CD8-positive, alpha-beta memory T cell (primary cell): ENCODE measurements at regions not wholly inside any gene's neighbourhood (a gene's known extent, or its start where the extent isn't known, plus 50 kb on each side); places are given as distances from the start of the nearest gene placed in this dataset.
A peak's percentile ranks its signal among the peaks of the same experiment; 100 is the strongest.
"Not testable (repeated sequence)": the region's sequence is repeated elsewhere in the genome, so short reads cannot be mapped to it uniquely, and the experiment has no call there.

Experiments used
- CTCF ChIA-PET: fragments of 350-600 bp; sonication (Branson Sonifier 250); formaldehyde crosslinking; loops from one replicate; lab custom pipeline; 2021; ENCODE audit warnings: antibody characterized with exemption; lab: Charles Lee
- POLR2A ChIA-PET: fragments of 350-600 bp; sonication (Branson Sonifier 250); formaldehyde crosslinking; loops from one replicate; lab custom pipeline; 2021; ENCODE audit warnings: antibody characterized with exemption; lab: Charles Lee
- DNase-seq, 5 donors: peaks; one replicate each; pipeline versions ENCODE4 v3.0.0 to v3.0.0-alpha.2; 2020 to 2022; ENCODE audit warnings: mixed read lengths in 1 of 5
- H3K27ac ChIP-seq: one replicate; pipeline ENCODE4 v1.7.0; 2013; ENCODE audit warnings: low read depth, mild to moderate bottlenecking, low read length, moderate library complexity
- H3K27me3 ChIP-seq: 2 replicates; pipeline ENCODE4 v1.7.0; 2013; ENCODE audit warnings: low read length, mild to moderate bottlenecking; ENCODE audit not compliant: insufficient read depth, poor library complexity, severe bottlenecking
- H3K36me3 ChIP-seq: 2 replicates; pipeline ENCODE4 v1.7.0; 2013; ENCODE audit warnings: mild to moderate bottlenecking, low read length, moderate library complexity; ENCODE audit not compliant: insufficient read depth
- H3K4me1 ChIP-seq: 2 replicates; pipeline ENCODE4 v1.7.0; 2013; ENCODE audit warnings: mild to moderate bottlenecking, low read length, moderate library complexity; ENCODE audit not compliant: insufficient read depth
- H3K4me3 ChIP-seq: 2 replicates; pipeline ENCODE4 v1.7.0; 2013; ENCODE audit warnings: mild to moderate bottlenecking, low read length
- H3K9me3 ChIP-seq: 2 replicates; pipeline ENCODE4 v1.7.0; 2013; ENCODE audit warnings: mild to moderate bottlenecking, low read length
- H3K27ac Mint-ChIP-seq, 8 donors: one replicate each; pipeline ENCODE4 v1.8.0; 2020 to 2021; ENCODE audit warnings: mixed read lengths in 8 of 8, mild to moderate bottlenecking in 6 of 8, inconsistent platforms in 3 of 8, moderate library complexity in 3 of 8
- H3K27me3 Mint-ChIP-seq, 2 donors: one replicate each; pipeline ENCODE4 v1.8.0; 2020 to 2021; ENCODE audit warnings: mixed read lengths in 2 of 2, mild to moderate bottlenecking in 1 of 2, moderate library complexity in 1 of 2
- H3K36me3 Mint-ChIP-seq, 3 donors: one replicate each; pipeline ENCODE4 v1.8.0; 2020 to 2021; ENCODE audit warnings: mixed read lengths in 3 of 3, inconsistent platforms in 1 of 3, mild to moderate bottlenecking in 1 of 3
- H3K4me1 Mint-ChIP-seq, 3 donors: one replicate each; pipeline ENCODE4 v1.8.0; 2020 to 2021; ENCODE audit warnings: mixed read lengths in 3 of 3, inconsistent platforms in 1 of 3, mild to moderate bottlenecking in 1 of 3
- H3K4me3 Mint-ChIP-seq, 7 donors: one replicate each; pipeline ENCODE4 v1.8.0; 2020 to 2021; ENCODE audit warnings: mixed read lengths in 7 of 7, mild to moderate bottlenecking in 6 of 7, moderate library complexity in 4 of 7, inconsistent platforms in 2 of 7
- H3K9me3 Mint-ChIP-seq, 5 donors: one replicate each; pipeline ENCODE4 v1.8.0; 2020 to 2022; ENCODE audit warnings: mixed read lengths in 5 of 5, mild to moderate bottlenecking in 3 of 5, moderate library complexity in 2 of 5, inconsistent platforms in 1 of 5

DNA sequence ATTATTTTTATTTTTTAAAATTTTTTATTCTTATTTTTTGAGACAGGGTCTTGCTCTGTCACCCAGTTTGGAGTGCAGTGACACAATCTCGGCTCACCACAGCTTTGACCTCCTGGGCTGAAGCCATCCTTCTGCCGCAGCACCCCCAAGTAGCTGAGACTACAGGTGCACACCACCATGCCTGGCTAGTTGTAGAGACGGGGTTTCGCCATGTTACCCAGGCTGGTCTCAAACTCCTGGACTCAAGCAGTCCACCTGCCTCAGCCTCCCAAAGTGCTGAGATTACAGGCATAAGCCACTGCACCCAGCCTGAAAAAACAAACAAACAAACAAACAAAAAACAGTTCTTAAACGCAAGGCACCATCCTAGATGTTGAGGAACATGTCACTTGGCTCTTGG, 66.5 kb downstream of the SOD2 start:
- CTCF ChIA-PET, H3K27ac Mint-ChIP-seq, H3K4me3 Mint-ChIP-seq, H3K9me3 Mint-ChIP-seq, H3K27me3 Mint-ChIP-seq, H3K4me1 Mint-ChIP-seq, POLR2A ChIA-PET, H3K4me3 ChIP-seq, H3K27ac ChIP-seq, H3K4me1 ChIP-seq, H3K27me3 ChIP-seq, H3K9me3 ChIP-seq, H3K36me3 ChIP-seq, DNase-seq: not testable (repeated sequence)
- peaks cover 0 to 11% (median 4%) of the 10 kb centered on the region in 3 donors for H3K36me3 Mint-ChIP-seq

DNA sequence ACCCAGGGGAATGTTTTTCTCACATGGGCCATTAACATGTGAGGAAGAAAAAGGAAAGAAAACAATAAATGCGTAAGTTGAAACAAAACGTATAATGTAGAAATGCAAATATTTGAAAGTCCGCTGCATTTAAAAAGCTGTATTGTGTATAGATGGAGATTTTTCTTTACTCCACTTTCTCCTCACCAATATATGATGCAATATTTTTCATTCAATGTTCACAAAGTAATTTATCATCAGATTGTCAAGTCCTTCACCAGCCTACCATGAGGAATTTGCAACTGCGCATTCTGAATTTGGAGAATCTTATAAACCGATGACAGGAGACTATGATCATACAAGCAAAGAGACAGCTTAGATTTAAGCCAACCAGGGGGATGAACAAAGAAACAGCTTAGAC, 69.9 kb downstream of the SOD2 start:
- Mint-ChIP-seq H3K27me3 (peaks cover 0 to 14% of the 10 kb centered on the region in 2 donors), H3K9me3 (peaks cover 2 to 17% (median 7%) of the 10 kb centered on the region in 5 donors), H3K27ac (no peak overlapping the region), H3K36me3 (peaks cover 0 to 13% (median 3%) of the 10 kb centered on the region in 3 donors), H3K4me3 (no peak overlapping the region), H3K4me1 (no peaks in the 10 kb centered on the region)
- no peak overlapping the region for H3K4me3 ChIP-seq
- no peak for DNase-seq
- no peaks in the 10 kb centered on the region for H3K36me3 ChIP-seq
- H3K9me3 ChIP-seq: no peaks in the 10 kb centered on the region
- no peaks in the 10 kb centered on the region for H3K4me1 ChIP-seq
- ChIA-PET CTCF (no interaction called here), POLR2A (no interaction called here)
- no peak overlapping the region for H3K27ac ChIP-seq
- no peaks in the 10 kb centered on the region for H3K27me3 ChIP-seq

DNA sequence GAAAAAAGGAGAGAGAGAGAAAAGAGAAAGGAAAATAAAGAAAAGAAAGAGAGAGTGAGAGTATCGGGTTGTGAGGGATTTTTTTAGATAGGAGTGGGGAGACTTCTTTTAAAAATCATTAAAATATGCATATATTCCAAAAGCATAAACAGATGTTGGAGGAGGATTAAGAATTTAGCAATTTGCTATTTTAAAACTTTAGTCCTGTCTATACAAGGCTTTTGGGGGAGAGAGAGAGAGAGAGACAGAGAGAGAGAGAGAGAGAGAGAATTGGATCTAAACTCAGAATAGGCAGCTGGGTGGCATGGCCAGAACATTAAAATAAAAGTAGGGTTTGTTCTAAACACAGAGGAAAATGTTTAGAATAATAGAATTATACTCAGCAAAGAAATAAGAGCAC, 72.1 kb downstream of the SOD2 start:
- H3K4me3 Mint-ChIP-seq: no peak overlapping the region
- Histone ChIP-seq H3K27me3 (no peaks in the 10 kb centered on the region), H3K4me1 (no peaks in the 10 kb centered on the region), H3K36me3 (no peaks in the 10 kb centered on the region), H3K27ac (no peak overlapping the region), H3K4me3 (no peak overlapping the region), H3K9me3 (no peaks in the 10 kb centered on the region)
- POLR2A ChIA-PET: no interaction called here
- peaks cover 0 to 16% of the 10 kb centered on the region in 2 donors for H3K27me3 Mint-ChIP-seq
- CTCF ChIA-PET: no interaction called here
- H3K27ac Mint-ChIP-seq: peak overlapping the region in 1 of 8 donors; percentile 14
- H3K9me3 Mint-ChIP-seq: peaks cover 24 to 39% (median 29%) of the 10 kb centered on the region in 5 donors
- no peak for DNase-seq
- no peaks in the 10 kb centered on the region for H3K4me1 Mint-ChIP-seq
- H3K36me3 Mint-ChIP-seq: peaks cover 3 to 35% (median 14%) of the 10 kb centered on the region in 3 donors

- Histone ChIP-seq H3K27me3 (no peaks in the 10 kb centered on the region), H3K9me3 (peaks cover 4% of the 10 kb centered on the region), H3K4me3 (no peak overlapping the region), H3K4me1 (no peaks in the 10 kb centered on the region), H3K36me3 (no peaks in the 10 kb centered on the region), H3K27ac (no peak overlapping the region)
- H3K27ac Mint-ChIP-seq: no peak overlapping the region
- POLR2A ChIA-PET: no interaction called here
- DNase-seq: no peak
- no peaks in the 10 kb centered on the region for H3K4me1 Mint-ChIP-seq
- peaks cover 2 to 20% of the 10 kb centered on the region in 2 donors for H3K27me3 Mint-ChIP-seq
- CTCF ChIA-PET: no interaction called here
- H3K36me3 Mint-ChIP-seq: peaks cover 0 to 47% (median 17%) of the 10 kb centered on the region in 3 donors
- H3K9me3 Mint-ChIP-seq: peaks cover 36 to 63% (median 46%) of the 10 kb centered on the region in 5 donors
- no peak overlapping the region for H3K4me3 Mint-ChIP-seq
These were observed 75.6 kb downstream of the SOD2 start for GRCh38 chr6:159617444-159617843.

GRCh38 chr6:159616456-159616855, 76.6 kb downstream of the SOD2 start:
- Mint-ChIP-seq H3K36me3 (peaks cover 0 to 53% (median 17%) of the 10 kb centered on the region in 3 donors), H3K9me3 (peaks cover 40 to 67% (median 46%) of the 10 kb centered on the region in 5 donors), H3K4me1 (no peaks in the 10 kb centered on the region), H3K4me3 (no peak overlapping the region), H3K27me3 (peaks cover 2 to 20% of the 10 kb centered on the region in 2 donors), H3K27ac (no peak overlapping the region)
- DNase-seq: no peak
- H3K27ac ChIP-seq: no peak overlapping the region
- ChIA-PET POLR2A (no interaction called here), CTCF (no interaction called here)
- no peak overlapping the region for H3K4me3 ChIP-seq
- no peaks in the 10 kb centered on the region for H3K27me3 ChIP-seq
- H3K9me3 ChIP-seq: peaks cover 4% of the 10 kb centered on the region
- H3K36me3 ChIP-seq: no peaks in the 10 kb centered on the region
- no peaks in the 10 kb centered on the region for H3K4me1 ChIP-seq

- no peak for DNase-seq
- Mint-ChIP-seq H3K36me3 (peaks cover 0 to 55% (median 17%) of the 10 kb centered on the region in 3 donors), H3K27ac (no peak overlapping the region), H3K27me3 (peaks cover 2 to 20% of the 10 kb centered on the region in 2 donors), H3K9me3 (peaks cover 40 to 67% (median 46%) of the 10 kb centered on the region in 5 donors), H3K4me3 (no peak overlapping the region), H3K4me1 (no peaks in the 10 kb centered on the region)
- Histone ChIP-seq H3K9me3 (peaks cover 4% of the 10 kb centered on the region), H3K27ac (no peak overlapping the region), H3K27me3 (no peaks in the 10 kb centered on the region), H3K4me3 (no peak overlapping the region), H3K4me1 (no peaks in the 10 kb centered on the region), H3K36me3 (no peaks in the 10 kb centered on the region)
- CTCF ChIA-PET: no interaction called here
- POLR2A ChIA-PET: no interaction called here
These were observed 77.1 kb downstream of the SOD2 start for GRCh38 chr6:159615918-159616317.

GRCh38 chr6:159610881-159611280, 82.2 kb downstream of the SOD2 start:
- Histone ChIP-seq H3K9me3 (peaks cover 4% of the 10 kb centered on the region), H3K27ac (no peak overlapping the region), H3K4me1 (no peaks in the 10 kb centered on the region), H3K4me3 (no peak overlapping the region), H3K36me3 (no peaks in the 10 kb centered on the region), H3K27me3 (no peaks in the 10 kb centered on the region)
- H3K27me3 Mint-ChIP-seq: peaks cover 3 to 6% of the 10 kb centered on the region in 2 donors
- peaks cover 12 to 29% (median 16%) of the 10 kb centered on the region in 5 donors for H3K9me3 Mint-ChIP-seq
- no peak overlapping the region for H3K4me3 Mint-ChIP-seq
- no peak overlapping the region for H3K27ac Mint-ChIP-seq
- ChIA-PET CTCF (no interaction called here), POLR2A (no interaction called here)
- H3K36me3 Mint-ChIP-seq: peaks cover 2 to 27% (median 2%) of the 10 kb centered on the region in 3 donors
- DNase-seq: no peak
- no peaks in the 10 kb centered on the region for H3K4me1 Mint-ChIP-seq

DNA sequence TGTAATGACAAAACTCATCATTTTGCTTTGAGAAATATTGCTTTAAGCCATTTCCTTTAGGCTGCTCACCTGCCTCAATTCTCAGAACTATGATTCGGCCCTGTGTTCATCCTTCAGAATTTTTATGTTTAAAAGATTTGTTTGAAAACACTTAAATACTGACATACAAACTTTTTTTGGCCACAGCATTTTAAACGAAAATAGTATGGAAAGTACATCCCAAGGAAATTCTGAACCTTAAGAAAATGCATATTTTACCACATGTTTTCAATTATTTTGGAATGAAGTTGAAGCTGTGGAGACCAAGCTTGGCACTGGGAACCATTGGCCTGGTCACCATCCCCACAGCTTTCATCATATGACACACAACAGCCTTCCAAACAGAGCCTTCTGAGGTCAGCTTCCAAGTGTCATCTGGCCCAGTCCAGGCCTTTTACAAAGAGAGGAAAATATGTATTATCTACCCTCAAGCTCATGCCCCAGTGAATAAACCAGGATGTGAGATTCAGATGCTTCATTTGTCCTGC, 83.3 kb downstream of the SOD2 start:
- H3K36me3 Mint-ChIP-seq: peaks cover 0 to 18% (median 2%) of the 10 kb centered on the region in 3 donors
- no peaks in the 10 kb centered on the region for H3K4me1 Mint-ChIP-seq
- CTCF ChIA-PET: no interaction called here
- H3K9me3 ChIP-seq: no peaks in the 10 kb centered on the region
- no peaks in the 10 kb centered on the region for H3K4me1 ChIP-seq
- H3K9me3 Mint-ChIP-seq: peaks cover 7 to 20% (median 9%) of the 10 kb centered on the region in 5 donors
- H3K27ac Mint-ChIP-seq: no peak overlapping the region
- H3K4me3 ChIP-seq: no peak overlapping the region
- no peak overlapping the region for H3K4me3 Mint-ChIP-seq
- POLR2A ChIA-PET: no interaction called here
- no peaks in the 10 kb centered on the region for H3K36me3 ChIP-seq
- peaks cover 0 to 6% of the 10 kb centered on the region in 2 donors for H3K27me3 Mint-ChIP-seq
- H3K27me3 ChIP-seq: no peaks in the 10 kb centered on the region
- no peak for DNase-seq
- no peak overlapping the region for H3K27ac ChIP-seq
